ENCODE measurements at regions not wholly inside any gene's neighbourhood (a gene's known extent, or its start where the extent isn't known, plus 50 kb on each side); places are given as distances from the start of the nearest gene placed in this dataset.

DNA sequence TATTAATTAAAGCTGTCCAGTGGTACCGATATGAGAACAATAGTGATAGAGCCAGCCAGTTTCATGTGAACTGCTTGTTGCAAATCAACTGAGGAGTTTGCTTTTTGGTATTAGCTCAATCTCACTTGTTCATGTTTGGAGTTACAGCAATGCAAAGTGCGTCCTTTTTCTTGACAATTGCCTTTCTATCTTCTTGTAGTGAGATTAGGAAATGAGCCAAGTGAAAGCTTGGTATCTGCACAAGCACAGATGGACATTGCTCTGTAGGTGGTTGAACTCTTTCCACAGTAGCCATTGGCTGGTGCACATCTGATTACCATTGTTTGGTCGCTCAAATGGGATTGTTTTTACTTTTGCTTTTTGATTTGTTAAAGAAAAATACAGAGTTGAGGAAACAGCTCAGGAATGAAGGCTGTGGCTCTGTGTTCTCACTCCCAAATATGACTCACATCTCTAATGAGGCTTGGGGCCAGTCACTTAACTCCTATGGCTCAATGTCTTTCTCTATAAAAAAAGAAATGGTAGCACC is 241.4 kb downstream of the BMP4 start:
- TF ChIP-seq HOXB5 (CRISPR knock-in tag; IDR thresholded peaks at IDR 0.05), result no peak
- TF ChIP-seq POLR2A (IDR thresholded peaks at IDR 0.05; ENCODE audit: low read length), result no peak

Measured in A549 (cell line).